GM12864 (cell line): ENCODE measurements at regions not wholly inside any gene's neighbourhood (a gene's known extent, or its start where the extent isn't known, plus 50 kb on each side); places are given as distances from the start of the nearest gene placed in this dataset.

Experiments used
- DNase-seq: peaks from one replicate; pipeline ENCODE4 v3.0.0-alpha.2; 2011; ENCODE audit warnings: low read depth
- H3K4me3 ChIP-seq: 2 replicates; pipeline ENCODE4 v1.5.1; 2011; ENCODE audit warnings: mild to moderate bottlenecking, low read depth, low read length, control low read depth
- CTCF ChIP-seq: IDR thresholded peaks from 2 replicates; pipeline ENCODE4 v1.5.1; 2011; ENCODE audit warnings: low read depth, mild to moderate bottlenecking, moderate library complexity, low read length, control low read depth, inconsistent platforms; ENCODE audit errors: missing control alignments

- DNase-seq = no peak
- no peak overlapping the region for H3K4me3 ChIP-seq
- TF ChIP-seq CTCF = no peak
These were observed 181.0 kb upstream of the FGGY start for GRCh38 chr1:59115865-59116264.

GRCh38 chr1:59116920-59117542 lies 179.9 kb upstream of the FGGY start:
- TF ChIP-seq CTCF = no peak
- no peak overlapping the region for H3K4me3 ChIP-seq
- DNase-seq = no peak

GRCh38 chr1:59122527-59122926 lies 174.4 kb upstream of the FGGY start:
- no peak overlapping the region for H3K4me3 ChIP-seq
- TF ChIP-seq CTCF = no peak
- no peak for DNase-seq

- H3K4me3 ChIP-seq = no peak overlapping the region
- no peak for DNase-seq
- TF ChIP-seq CTCF = no peak
These were observed 173.7 kb upstream of the FGGY start for GRCh38 chr1:59123081-59123681.

- no peak for TF ChIP-seq CTCF
- H3K4me3 ChIP-seq = no peak overlapping the region
- DNase-seq = no peak
These were observed 172.7 kb upstream of the FGGY start for GRCh38 chr1:59124166-59124565.

DNA sequence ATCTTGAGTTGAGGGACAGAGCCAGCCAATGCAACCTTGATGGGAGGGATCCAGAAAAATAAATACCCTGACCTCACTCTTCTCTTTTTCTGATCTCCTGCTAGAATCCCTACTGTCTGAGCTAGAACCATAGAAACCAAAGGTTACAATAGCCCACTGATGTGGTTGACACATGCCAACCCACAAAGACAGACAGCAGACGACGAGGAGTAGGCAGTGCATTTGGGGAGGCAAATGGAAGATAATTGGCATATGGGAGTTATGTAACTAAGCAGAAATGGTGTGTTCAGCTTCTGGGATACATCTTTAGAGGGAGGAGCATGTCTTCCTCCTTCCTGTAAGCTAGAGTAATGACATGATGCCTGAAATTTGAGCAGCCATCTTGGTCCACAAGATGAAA lies 171.7 kb upstream of the FGGY start:
- no peak overlapping the region for H3K4me3 ChIP-seq
- no peak for TF ChIP-seq CTCF
- DNase-seq = no peak
